OCI-LY1 (cell line): ENCODE measurements at regions not wholly inside any gene's neighbourhood (a gene's known extent, or its start where the extent isn't known, plus 50 kb on each side); places are given as distances from the start of the nearest gene placed in this dataset.

Experiments
- H2AFZ ChIP-seq: fragments of 200-600 bp; sonication (generic), shearing (Covaris generic); 2 replicates; pipeline ENCODE4 v1.6.0; 2014; ENCODE audit warnings: antibody characterized with exemption, mild to moderate bottlenecking, low read length
- H3F3A ChIP-seq: fragments of 200-600 bp; sonication (generic), shearing (Covaris generic); 2 replicates; pipeline ENCODE4 v1.6.0; 2014; ENCODE audit warnings: mild to moderate bottlenecking, antibody characterized with exemption, low read length, moderate library complexity; ENCODE audit not compliant: insufficient read depth
- H3K27ac ChIP-seq: fragments of 200-600 bp; sonication (generic); 2 replicates; pipeline ENCODE4 v1.5.1; 2014; ENCODE audit warnings: low read length, mixed run types, mild to moderate bottlenecking, low read depth; ENCODE audit not compliant: poor library complexity, severe bottlenecking
- H3K27me3 ChIP-seq: fragments of 200-600 bp; sonication (generic); 2 replicates; pipeline ENCODE4 v1.6.0; 2014; ENCODE audit warnings: antibody characterized with exemption, mild to moderate bottlenecking, low read length, moderate library complexity; ENCODE audit not compliant: insufficient read depth
- H3K36me3 ChIP-seq: fragments of 200-600 bp; sonication (generic); 2 replicates; pipeline ENCODE4 v1.6.1; 2014; ENCODE audit warnings: mild to moderate bottlenecking, antibody characterized with exemption, low read length, moderate library complexity, mixed read lengths; ENCODE audit not compliant: insufficient read depth
- H3K4me1 ChIP-seq: fragments of 200-600 bp; sonication (generic); 2 replicates; pipeline ENCODE4 v1.5.1; 2014; ENCODE audit warnings: mild to moderate bottlenecking, low read length, moderate library complexity; ENCODE audit not compliant: insufficient read depth, severe bottlenecking
- H3K4me2 ChIP-seq: fragments of 200-600 bp; sonication (generic), shearing (Covaris generic); 2 replicates; pipeline ENCODE4 v1.6.1; 2014; ENCODE audit warnings: low read length
- H3K4me3 ChIP-seq: fragments of 200-600 bp; sonication (generic); 2 replicates; pipeline ENCODE4 v1.5.1; 2014; ENCODE audit warnings: low read length, low read depth, mild to moderate bottlenecking, mixed read lengths; ENCODE audit not compliant: poor library complexity, severe bottlenecking
- H3K79me2 ChIP-seq: fragments of 200-600 bp; shearing (Covaris generic); 2 replicates; pipeline ENCODE4 v1.6.1; 2016; ENCODE audit warnings: mixed run types, low read length, mixed read lengths; ENCODE audit not compliant: insufficient read depth
- H3K9ac ChIP-seq: fragments of 200-600 bp; sonication (generic), shearing (Covaris generic); 2 replicates; pipeline ENCODE4 v1.6.1; 2014; ENCODE audit warnings: mild to moderate bottlenecking, low read length, mixed read lengths
- H3K9me2 ChIP-seq: fragments of 200-600 bp; sonication (generic), shearing (Covaris generic); 2 replicates; pipeline ENCODE4 v1.6.1; 2014; ENCODE audit warnings: low read depth, mild to moderate bottlenecking, low read length, mixed read lengths
- H3K9me3 ChIP-seq: fragments of 200-600 bp; shearing (Covaris generic); 2 replicates; pipeline ENCODE4 v1.6.1; 2014; ENCODE audit warnings: low read length, mixed read lengths
- H4K20me1 ChIP-seq: fragments of 200-600 bp; sonication (generic), shearing (Covaris generic); 2 replicates; pipeline ENCODE4 v1.6.0; 2016; ENCODE audit warnings: mild to moderate bottlenecking, low read length; ENCODE audit not compliant: insufficient read depth
- CTCF ChIP-seq: fragments of 200-600 bp; sonication (generic), shearing (Covaris generic); IDR thresholded peaks from 2 replicates; pipeline ENCODE4 v1.5.1; 2017; ENCODE audit warnings: mild to moderate bottlenecking, antibody characterized with exemption, low read length, moderate library complexity, mixed read lengths
- EZH2 ChIP-seq: fragments of 200-600 bp; sonication (generic), shearing (Covaris generic); IDR thresholded peaks from 2 replicates; pipeline ENCODE4 v1.8.0; 2017; ENCODE audit warnings: borderline replicate concordance, mixed run types, mild to moderate bottlenecking, antibody characterized with exemption, low read length, moderate library complexity, mixed read lengths

GRCh38 chr7:17558135-17558534 is 259.7 kb downstream of the AHR start:
- Histone ChIP-seq H3F3A (no peaks in the 10 kb centered on the region), H3K4me3 (no peak overlapping the region), H3K9ac (no peak overlapping the region), H3K4me2 (no peak overlapping the region), H3K27ac (no peak overlapping the region), H4K20me1 (no peaks in the 10 kb centered on the region), H3K4me1 (no peaks in the 10 kb centered on the region), H3K27me3 (no peaks in the 10 kb centered on the region), H3K36me3 (no peaks in the 10 kb centered on the region), H3K9me2 (no peaks in the 10 kb centered on the region), H3K9me3 (no peaks in the 10 kb centered on the region), H3K79me2 (no peaks in the 10 kb centered on the region), H2AFZ (no peak overlapping the region)
- TF ChIP-seq CTCF: no peak
- TF ChIP-seq EZH2: no peak

GRCh38 chr7:17558558-17559332 is 260.3 kb downstream of the AHR start:
- no peak overlapping the region for H3K4me3 ChIP-seq
- no peak overlapping the region for H3K27ac ChIP-seq
- no peaks in the 10 kb centered on the region for H4K20me1 ChIP-seq
- H3K4me1 ChIP-seq: no peaks in the 10 kb centered on the region
- no peak overlapping the region for H3K4me2 ChIP-seq
- H3K79me2 ChIP-seq: no peaks in the 10 kb centered on the region
- no peak for TF ChIP-seq EZH2
- no peak for TF ChIP-seq CTCF
- H3K9me2 ChIP-seq: no peaks in the 10 kb centered on the region
- H2AFZ ChIP-seq: no peak overlapping the region
- no peaks in the 10 kb centered on the region for H3K27me3 ChIP-seq
- H3K9me3 ChIP-seq: no peaks in the 10 kb centered on the region
- H3K36me3 ChIP-seq: no peaks in the 10 kb centered on the region
- H3K9ac ChIP-seq: no peak overlapping the region
- H3F3A ChIP-seq: no peaks in the 10 kb centered on the region

GRCh38 chr7:17559388-17559787 is 260.9 kb downstream of the AHR start:
- H3K9ac ChIP-seq: no peak overlapping the region
- no peaks in the 10 kb centered on the region for H3K9me2 ChIP-seq
- H3K4me1 ChIP-seq: no peaks in the 10 kb centered on the region
- no peaks in the 10 kb centered on the region for H3F3A ChIP-seq
- H3K4me2 ChIP-seq: no peak overlapping the region
- TF ChIP-seq CTCF (no peak), EZH2 (no peak)
- no peaks in the 10 kb centered on the region for H3K9me3 ChIP-seq
- H2AFZ ChIP-seq: no peak overlapping the region
- no peaks in the 10 kb centered on the region for H3K36me3 ChIP-seq
- no peaks in the 10 kb centered on the region for H3K27me3 ChIP-seq
- no peaks in the 10 kb centered on the region for H4K20me1 ChIP-seq
- H3K79me2 ChIP-seq: no peaks in the 10 kb centered on the region
- no peak overlapping the region for H3K27ac ChIP-seq
- no peak overlapping the region for H3K4me3 ChIP-seq
